ENCODE measurements at regions not wholly inside any gene's neighbourhood (a gene's known extent, or its start where the extent isn't known, plus 50 kb on each side); places are given as distances from the start of the nearest gene placed in this dataset.

DNA sequence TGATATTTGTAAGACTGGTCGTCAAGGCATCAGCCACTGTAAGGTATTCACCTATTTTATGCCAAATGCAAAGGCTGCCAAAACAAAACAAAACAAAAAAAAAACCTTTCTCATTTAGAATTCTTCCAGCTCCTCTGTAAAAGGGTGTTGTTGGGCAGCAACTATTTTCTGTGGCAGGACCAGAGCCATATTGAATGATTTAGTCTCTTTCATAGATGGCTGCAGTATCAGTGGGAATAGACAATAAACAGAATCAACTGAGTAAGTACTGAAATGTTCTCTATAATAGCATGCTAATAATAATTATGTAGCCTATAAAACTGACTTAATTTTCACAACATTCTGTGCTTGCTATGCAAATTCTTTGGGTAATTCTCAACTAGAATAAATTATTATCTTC, 389.7 kb upstream of the PABPC4L start:
- TF ChIP-seq, protein P1, sequence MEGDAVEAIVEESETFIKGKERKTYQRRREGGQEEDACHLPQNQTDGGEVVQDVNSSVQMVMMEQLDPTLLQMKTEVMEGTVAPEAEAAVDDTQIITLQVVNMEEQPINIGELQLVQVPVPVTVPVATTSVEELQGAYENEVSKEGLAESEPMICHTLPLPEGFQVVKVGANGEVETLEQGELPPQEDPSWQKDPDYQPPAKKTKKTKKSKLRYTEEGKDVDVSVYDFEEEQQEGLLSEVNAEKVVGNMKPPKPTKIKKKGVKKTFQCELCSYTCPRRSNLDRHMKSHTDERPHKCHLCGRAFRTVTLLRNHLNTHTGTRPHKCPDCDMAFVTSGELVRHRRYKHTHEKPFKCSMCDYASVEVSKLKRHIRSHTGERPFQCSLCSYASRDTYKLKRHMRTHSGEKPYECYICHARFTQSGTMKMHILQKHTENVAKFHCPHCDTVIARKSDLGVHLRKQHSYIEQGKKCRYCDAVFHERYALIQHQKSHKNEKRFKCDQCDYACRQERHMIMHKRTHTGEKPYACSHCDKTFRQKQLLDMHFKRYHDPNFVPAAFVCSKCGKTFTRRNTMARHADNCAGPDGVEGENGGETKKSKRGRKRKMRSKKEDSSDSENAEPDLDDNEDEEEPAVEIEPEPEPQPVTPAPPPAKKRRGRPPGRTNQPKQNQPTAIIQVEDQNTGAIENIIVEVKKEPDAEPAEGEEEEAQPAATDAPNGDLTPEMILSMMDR (IDR thresholded peaks at IDR 0.05; ENCODE audit: extremely low read depth, missing control alignments), result no peak

GRCh38 chr4:134585972-134586371, 384.4 kb upstream of the PABPC4L start:
- TF ChIP-seq, protein P1 (IDR thresholded peaks at IDR 0.05; ENCODE audit: extremely low read depth, missing control alignments), result no peak
- DNase-seq (ENCODE audit: low spot score), result no peak

More for the DNA sequence above, 389.7 kb upstream of the PABPC4L start:
- no peak for DNase-seq (ENCODE audit: low spot score)

GRCh38 chr4:134567461-134567860, 365.9 kb upstream of the PABPC4L start:
- TF ChIP-seq, protein P1 (IDR thresholded peaks at IDR 0.05; ENCODE audit: extremely low read depth, missing control alignments), result no peak

DNA sequence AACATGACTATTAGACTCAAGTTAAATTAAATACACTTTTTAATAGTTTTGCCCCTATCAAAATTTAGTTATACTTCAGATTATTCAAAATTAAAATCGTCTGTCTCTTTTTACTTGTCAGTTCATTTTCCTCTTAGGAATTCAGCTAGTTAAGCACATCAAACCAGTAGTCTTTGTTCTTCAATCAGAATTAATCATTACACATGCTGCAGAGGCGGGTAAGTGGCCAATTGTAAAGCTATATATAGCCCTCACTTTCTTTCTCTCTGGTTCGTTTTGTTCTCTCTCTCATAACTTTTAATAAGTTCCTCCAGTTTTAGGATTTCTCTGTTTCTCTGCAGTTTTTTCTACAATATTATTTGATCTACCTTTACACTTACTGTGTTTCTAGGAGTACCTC, 359.1 kb upstream of the PABPC4L start:
- TF ChIP-seq, protein P1 (IDR thresholded peaks at IDR 0.05; ENCODE audit: extremely low read depth, missing control alignments), result no peak
- no peak for DNase-seq (ENCODE audit: low spot score)

More at GRCh38 chr4:134567461-134567860, 365.9 kb upstream of the PABPC4L start:
- no peak for DNase-seq (ENCODE audit: low spot score)

DNA sequence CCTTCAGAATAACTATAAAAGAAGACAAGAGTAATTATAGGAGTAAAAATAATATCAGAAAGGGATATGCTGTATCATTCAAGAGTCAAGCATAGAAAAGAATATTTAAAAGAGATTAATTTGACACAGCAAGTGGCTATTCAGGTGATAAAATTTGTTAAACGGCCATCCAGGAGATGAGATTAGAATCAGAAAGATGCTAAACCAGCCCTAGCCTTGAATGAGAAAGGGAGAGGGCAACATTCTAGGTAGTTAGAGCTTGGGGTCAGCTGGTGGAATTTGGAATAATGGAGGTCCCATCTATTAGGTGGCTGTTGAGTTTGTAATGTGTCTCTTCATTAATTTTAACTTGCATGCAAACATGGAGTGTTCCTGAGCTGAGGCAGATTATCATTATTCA, 350.5 kb upstream of the PABPC4L start:
- TF ChIP-seq, protein P1 (IDR thresholded peaks at IDR 0.05; ENCODE audit: extremely low read depth, missing control alignments), result no peak
- DNase-seq (ENCODE audit: low spot score), result no peak

DNA sequence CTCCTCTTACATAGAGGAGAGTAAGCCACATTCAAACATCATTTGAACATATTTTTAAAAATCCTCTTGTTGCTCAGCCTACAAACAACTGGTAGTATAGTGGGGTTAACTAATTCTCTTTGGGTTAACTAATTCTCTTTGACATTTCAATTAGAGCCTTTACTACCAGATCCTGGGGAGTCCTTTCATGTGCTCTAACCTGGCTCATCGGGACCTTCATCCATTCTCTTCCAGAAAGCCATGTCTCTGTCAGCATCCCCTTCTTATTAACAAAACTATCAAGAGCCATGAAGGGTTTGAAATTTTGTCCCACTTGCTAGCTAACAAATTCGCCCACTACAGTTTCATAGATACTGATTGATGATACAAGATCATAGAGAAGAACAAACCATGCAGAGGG, 349.8 kb upstream of the PABPC4L start:
- DNase-seq (ENCODE audit: low spot score), result no peak
- TF ChIP-seq, protein P1 (IDR thresholded peaks at IDR 0.05; ENCODE audit: extremely low read depth, missing control alignments), result no peak

DNA sequence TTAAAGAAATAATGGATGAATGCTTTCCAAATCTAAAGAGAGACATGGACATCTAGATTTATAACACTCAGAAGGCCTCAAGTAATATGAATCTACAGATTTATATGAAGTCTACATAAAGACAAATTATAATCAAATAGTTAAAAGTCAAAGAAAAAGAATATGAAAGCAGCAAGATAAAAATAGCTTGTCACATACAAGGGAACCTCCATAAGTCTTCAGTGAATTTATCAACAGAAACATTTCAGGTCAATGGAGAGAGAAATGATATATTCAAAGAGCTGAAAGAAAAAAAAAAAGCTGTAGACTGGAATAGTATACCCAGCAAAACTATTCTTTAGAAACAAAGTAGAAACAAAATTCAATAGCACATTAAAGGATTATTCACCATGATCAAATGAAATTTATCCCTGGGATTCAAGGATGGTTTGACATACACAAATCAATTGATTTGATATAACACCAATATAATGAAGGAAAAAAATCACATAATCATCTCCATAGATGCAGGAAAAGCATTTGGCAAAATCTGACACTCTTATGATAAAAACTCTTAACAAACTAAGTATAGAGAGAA, 346.6 kb upstream of the PABPC4L start:
- DNase-seq (ENCODE audit: low spot score), result no peak
- TF ChIP-seq, protein P1 (IDR thresholded peaks at IDR 0.05; ENCODE audit: extremely low read depth, missing control alignments), result no peak
